Lung (tissue), 11 donors: ENCODE measurements at regions not wholly inside any gene's neighbourhood (a gene's known extent, or its start where the extent isn't known, plus 50 kb on each side); places are given as distances from the start of the nearest gene placed in this dataset.

Experiments
- ATAC-seq: fragments of 200-7000 bp; cut with Tn5 transposase; one replicate; pipeline ENCODE4 v1.9.1; 2020; ENCODE audit warnings: moderate number of reproducible peaks; ENCODE audit not compliant: insufficient read depth, low FRiP score
- DNase-seq, 3 donors: peaks; one replicate each; pipeline ENCODE4 v3.0.0-alpha.2; 2013 to 2017
- H3K27ac ChIP-seq, 2 donors: one replicate each; pipeline ENCODE4 v1.5.1; 2013; ENCODE audit warnings: mild to moderate bottlenecking in 2 of 2, moderate library complexity in 2 of 2, control low read depth in 1 of 2, inconsistent platforms in 1 of 2, low read depth in 1 of 2, low read length in 1 of 2
- H3K27me3 ChIP-seq, 3 donors: one replicate each; pipeline ENCODE4 v1.5.1; 2013; ENCODE audit warnings: low read length in 2 of 3; ENCODE audit not compliant: control insufficient read depth in 3 of 3, insufficient read depth in 3 of 3
- H3K36me3 ChIP-seq, 4 donors: one replicate each; pipeline ENCODE4 v1.5.1; 2013; ENCODE audit warnings: low read length in 4 of 4, mild to moderate bottlenecking in 1 of 4, moderate library complexity in 1 of 4; ENCODE audit not compliant: control insufficient read depth in 4 of 4, insufficient read depth in 4 of 4
- H3K4me1 ChIP-seq, 5 donors: one replicate each; pipeline ENCODE4 v1.5.1; 2013; ENCODE audit warnings: low read length in 5 of 5, mild to moderate bottlenecking in 2 of 5, moderate library complexity in 1 of 5; ENCODE audit not compliant: control insufficient read depth in 5 of 5, insufficient read depth in 5 of 5
- H3K4me3 ChIP-seq: one replicate; pipeline ENCODE4 v1.5.1; 2013; ENCODE audit warnings: mild to moderate bottlenecking, control low read depth, moderate library complexity
- H3K9ac ChIP-seq, 2 donors: one replicate each; pipeline ENCODE4 v1.5.1; 2013; ENCODE audit warnings: low read length in 2 of 2, control low read depth in 1 of 2; ENCODE audit not compliant: insufficient read depth in 1 of 2
- H3K9me3 ChIP-seq, 4 donors: one replicate each; pipeline ENCODE4 v1.5.1; 2013; ENCODE audit warnings: low read length in 3 of 4, mild to moderate bottlenecking in 1 of 4, moderate library complexity in 1 of 4; ENCODE audit not compliant: control insufficient read depth in 4 of 4, insufficient read depth in 3 of 4
- CTCF ChIP-seq: IDR thresholded peaks from 2 replicates; pipeline ENCODE4 v1.5.1; 2012; ENCODE audit warnings: mild to moderate bottlenecking; ENCODE audit errors: control extremely low read depth, extremely low read depth
- WGBS, 2 donors: extraction: QIAGEN DNeasy Blood & Tissue Kit; methylation state at CpG; one replicate each; pipeline ENCODE4 v1.1.7; 2013; 5-methylcytosine and 5-hydroxymethylcytosine counted together
- donor health status: control.
- donor health status: control.
- donor health status: Bipolar disorder and iron deficiency.
- donor health status: healthy.
- donor health status: DM: yes; HTN: yes; CAD: no.

GRCh38 chr3:153087595-153088566 is 74.1 kb upstream of the RAP2B start:
- H3K4me3 ChIP-seq, result no peak overlapping the region
- no peaks in the 10 kb centered on the region for H3K9me3 ChIP-seq
- no peak overlapping the region for H3K9ac ChIP-seq
- H3K27ac ChIP-seq, result no peak overlapping the region
- 84 to 92% methylated on average over 7 of the region's 7 CpGs for WGBS, 2 donors
- no peaks in the 10 kb centered on the region for H3K27me3 ChIP-seq
- no peak for ATAC-seq
- H3K4me1 ChIP-seq, result peaks cover 0 to 5% (median 0%) of the 10 kb centered on the region in 5 donors
- H3K36me3 ChIP-seq, result no peaks in the 10 kb centered on the region
- TF ChIP-seq CTCF, result no peak
- peak in 2 of 3 donors; percentile 20 to 52 for DNase-seq

GRCh38 chr3:153089620-153090019 is 72.4 kb upstream of the RAP2B start:
- Histone ChIP-seq H3K27ac (no peak overlapping the region), H3K9me3 (no peaks in the 10 kb centered on the region), H3K4me1 (peaks cover 0 to 16% (median 0%) of the 10 kb centered on the region in 5 donors), H3K4me3 (no peak overlapping the region), H3K27me3 (no peaks in the 10 kb centered on the region), H3K36me3 (no peaks in the 10 kb centered on the region), H3K9ac (no peak overlapping the region)
- ATAC-seq, result no peak
- DNase-seq, result no peak
- TF ChIP-seq CTCF, result no peak
- 95 to 100% methylated on average over 2 of the region's 2 CpGs for WGBS, 2 donors

GRCh38 chr3:153090973-153091372 is 71.1 kb upstream of the RAP2B start:
- 93 to 100% methylated on average over 1 of the region's 1 CpG for WGBS, 2 donors
- ATAC-seq (no peak), DNase-seq (no peak)
- no peak for TF ChIP-seq CTCF
- Histone ChIP-seq H3K9ac (no peak overlapping the region), H3K9me3 (no peaks in the 10 kb centered on the region), H3K27me3 (no peaks in the 10 kb centered on the region), H3K27ac (no peak overlapping the region), H3K4me1 (peaks cover 0 to 16% (median 0%) of the 10 kb centered on the region in 5 donors), H3K36me3 (no peaks in the 10 kb centered on the region), H3K4me3 (no peak overlapping the region)
